ENCODE measurements at regions not wholly inside any gene's neighbourhood (a gene's known extent, or its start where the extent isn't known, plus 50 kb on each side); places are given as distances from the start of the nearest gene placed in this dataset.

- in situ Hi-C loops (cut with MboI; ENCODE audit: low sequenced_read_pairs) = no loop called here
Observed at GRCh38 chr13:26839682-26840081, 79.1 kb upstream of the GPR12 start.

- in situ Hi-C loops (cut with MboI; ENCODE audit: low sequenced_read_pairs) = no loop called here
Observed at GRCh38 chr13:26838821-26839220, 78.2 kb upstream of the GPR12 start.

GRCh38 chr13:26837997-26838396 lies 77.4 kb upstream of the GPR12 start:
- in situ Hi-C loops (cut with MboI; ENCODE audit: low sequenced_read_pairs) = no loop called here

GRCh38 chr13:26837102-26837501 lies 76.5 kb upstream of the GPR12 start:
- in situ Hi-C loops (cut with MboI; ENCODE audit: low sequenced_read_pairs) = no loop called here

GRCh38 chr13:26836626-26837025 lies 76.0 kb upstream of the GPR12 start:
- in situ Hi-C loops (cut with MboI; ENCODE audit: low sequenced_read_pairs) = no loop called here

- in situ Hi-C loops (cut with MboI; ENCODE audit: low sequenced_read_pairs) = no loop called here
Observed at GRCh38 chr13:26834646-26835045, 74.1 kb upstream of the GPR12 start.

DNA sequence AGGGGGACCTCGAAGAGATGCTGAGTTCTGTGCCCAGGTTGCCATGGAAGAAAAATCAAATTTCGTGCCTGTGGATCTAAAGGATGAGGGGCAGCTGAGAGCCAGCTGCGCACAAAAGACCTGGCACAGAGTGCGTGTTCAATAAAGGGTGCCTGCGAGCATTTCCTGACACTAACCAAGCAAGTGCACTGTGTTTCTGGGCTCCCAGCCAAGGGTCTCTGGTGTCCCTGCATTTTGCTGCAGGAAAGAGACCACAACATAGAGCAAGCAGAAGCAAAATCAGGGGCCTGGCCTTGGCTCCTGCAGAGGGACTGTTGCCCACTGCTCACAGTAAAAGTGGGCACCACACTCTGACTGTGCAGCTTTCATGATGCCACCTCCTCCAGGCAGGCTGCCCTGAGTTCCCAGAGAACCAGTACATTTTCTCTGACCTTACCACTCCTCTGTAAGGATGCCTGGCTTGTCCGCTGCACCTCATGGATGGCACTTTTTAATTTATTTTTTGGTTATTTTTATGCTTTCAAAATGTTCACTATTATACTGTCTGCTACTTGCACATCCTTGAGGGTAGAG lies 70.8 kb upstream of the GPR12 start:
- in situ Hi-C loops (cut with MboI; ENCODE audit: low sequenced_read_pairs) = no loop called here

DNA sequence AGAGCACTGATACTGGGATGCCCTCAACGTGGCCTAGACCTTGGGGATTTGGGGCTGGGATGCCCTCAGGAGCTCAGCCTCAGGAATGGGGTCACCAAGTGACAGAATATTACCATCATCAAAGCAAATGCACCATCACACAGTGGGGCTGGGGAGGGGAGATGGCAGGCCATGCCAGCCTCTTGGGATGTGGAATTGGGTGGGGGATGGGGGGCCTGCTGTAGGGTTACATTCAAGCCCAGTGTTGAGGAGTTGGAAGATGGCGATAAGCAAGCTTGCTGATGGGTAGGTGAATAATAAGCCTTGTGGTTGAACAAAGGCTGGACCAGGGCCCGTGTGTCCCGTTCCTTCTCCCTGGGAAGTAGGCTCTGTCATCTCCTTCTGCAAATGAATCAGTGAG lies 69.1 kb upstream of the GPR12 start:
- in situ Hi-C loops (cut with MboI; ENCODE audit: low sequenced_read_pairs) = no loop called here

DNA sequence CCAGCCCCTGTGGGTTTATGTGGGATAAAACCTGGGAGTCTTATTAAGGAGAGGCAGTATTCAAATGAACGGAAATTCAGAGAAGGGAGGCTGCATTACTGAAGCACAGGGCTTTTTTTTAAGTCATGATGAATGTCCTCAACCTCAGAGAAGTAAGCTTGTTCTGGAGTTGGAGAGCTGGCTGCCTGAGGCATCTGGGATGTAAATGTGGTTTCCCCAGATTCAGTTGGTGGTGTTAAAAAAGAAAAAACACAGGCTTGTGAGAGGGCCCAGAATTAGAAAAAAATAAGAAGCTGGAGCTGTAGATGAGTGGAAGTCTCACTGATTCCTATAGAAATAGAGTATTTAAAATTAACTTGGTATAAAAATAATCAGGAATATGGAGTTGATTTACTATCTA lies 64.0 kb upstream of the GPR12 start:
- in situ Hi-C loops (cut with MboI; ENCODE audit: low sequenced_read_pairs) = no loop called here

- in situ Hi-C loops (cut with MboI; ENCODE audit: low sequenced_read_pairs) = no loop called here
Observed at GRCh38 chr13:26822146-26822545, 61.6 kb upstream of the GPR12 start.

DNA sequence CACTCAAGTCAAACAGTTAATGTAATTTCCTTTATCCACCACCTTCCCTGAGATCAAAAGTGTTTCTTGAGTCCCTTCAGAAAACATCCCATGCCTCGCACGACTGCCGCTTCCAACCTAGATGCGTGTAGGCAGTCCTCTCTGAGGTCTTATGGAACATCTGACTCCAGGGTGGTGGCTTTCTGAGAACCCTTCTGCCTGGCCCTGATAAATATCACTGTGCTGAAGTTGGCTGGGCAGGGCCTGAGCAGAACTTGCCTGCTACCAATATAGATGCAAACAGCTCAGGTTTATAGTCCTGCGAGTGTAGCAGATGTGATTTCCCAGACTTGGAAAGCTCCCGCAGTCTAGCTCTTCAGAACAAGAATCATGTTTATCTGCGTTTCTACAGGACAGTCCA lies 61.1 kb upstream of the GPR12 start:
- in situ Hi-C loops (cut with MboI; ENCODE audit: low sequenced_read_pairs) = no loop called here

DNA sequence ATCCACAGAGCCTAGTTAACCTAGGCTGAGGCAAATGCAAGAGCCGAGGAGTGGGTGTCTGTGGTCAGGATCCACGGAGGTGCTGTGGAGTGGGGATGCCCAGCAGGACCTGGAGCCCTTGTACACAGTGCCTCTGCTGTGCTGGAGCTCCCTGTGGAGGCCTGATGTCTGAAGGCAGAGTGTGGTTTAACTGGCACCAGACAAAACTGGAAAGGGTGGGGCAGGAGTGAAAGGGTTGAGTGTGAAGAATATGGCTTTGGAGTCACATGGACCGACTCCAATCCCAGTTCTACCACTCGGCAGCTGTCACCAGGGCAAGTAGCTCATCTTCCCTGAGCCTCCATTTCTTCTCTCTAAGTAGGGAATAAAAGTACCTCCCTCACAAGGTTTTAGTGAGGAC lies 60.3 kb upstream of the GPR12 start:
- in situ Hi-C loops (cut with MboI; ENCODE audit: low sequenced_read_pairs) = no loop called here

DNA sequence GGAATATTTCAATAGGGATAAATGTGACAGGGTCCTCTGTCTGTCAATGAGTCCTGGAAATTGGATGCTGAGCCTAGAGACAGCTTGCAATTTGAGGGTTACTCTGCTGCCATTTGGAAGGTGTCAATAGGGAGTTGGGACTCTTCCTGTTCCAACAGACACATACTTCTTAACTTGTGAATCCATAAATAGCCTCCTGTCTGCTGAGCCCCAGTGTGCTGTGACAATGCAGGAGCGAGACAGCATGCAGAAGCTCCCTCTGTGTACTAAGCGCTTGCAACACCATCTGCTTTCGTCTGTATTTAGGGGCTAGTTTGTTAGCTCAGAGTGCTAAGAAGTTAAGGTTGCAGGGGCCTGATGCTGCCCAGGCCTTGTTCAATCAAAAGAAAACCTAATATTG lies 58.5 kb upstream of the GPR12 start:
- in situ Hi-C loops (cut with MboI; ENCODE audit: low sequenced_read_pairs) = no loop called here

- in situ Hi-C loops (cut with MboI; ENCODE audit: low sequenced_read_pairs) = no loop called here
Observed at GRCh38 chr13:26816881-26817280, 56.3 kb upstream of the GPR12 start.

DNA sequence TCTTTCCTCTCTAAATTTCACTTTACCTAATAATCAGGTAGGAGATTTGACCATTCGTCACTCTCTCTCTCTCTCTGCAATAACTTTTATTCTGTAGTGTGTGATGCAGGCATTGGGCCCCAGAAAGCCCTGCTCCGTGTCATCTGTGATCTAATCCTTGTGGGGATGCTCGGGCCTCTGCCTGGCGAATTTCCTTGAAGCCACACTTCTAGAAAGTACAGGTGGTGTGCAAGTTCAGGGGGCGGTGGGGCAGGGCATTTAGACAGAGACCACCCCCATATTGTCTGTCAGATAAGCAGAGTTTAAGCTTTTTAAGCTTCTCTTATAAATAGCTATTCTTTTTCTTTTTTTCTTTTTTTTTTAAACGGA lies 53.4 kb upstream of the GPR12 start:
- in situ Hi-C loops (cut with MboI; ENCODE audit: low sequenced_read_pairs) = no loop called here

- in situ Hi-C loops (cut with MboI; ENCODE audit: low sequenced_read_pairs) = no loop called here
Observed at GRCh38 chr13:26813321-26813979, 52.9 kb upstream of the GPR12 start.

DNA sequence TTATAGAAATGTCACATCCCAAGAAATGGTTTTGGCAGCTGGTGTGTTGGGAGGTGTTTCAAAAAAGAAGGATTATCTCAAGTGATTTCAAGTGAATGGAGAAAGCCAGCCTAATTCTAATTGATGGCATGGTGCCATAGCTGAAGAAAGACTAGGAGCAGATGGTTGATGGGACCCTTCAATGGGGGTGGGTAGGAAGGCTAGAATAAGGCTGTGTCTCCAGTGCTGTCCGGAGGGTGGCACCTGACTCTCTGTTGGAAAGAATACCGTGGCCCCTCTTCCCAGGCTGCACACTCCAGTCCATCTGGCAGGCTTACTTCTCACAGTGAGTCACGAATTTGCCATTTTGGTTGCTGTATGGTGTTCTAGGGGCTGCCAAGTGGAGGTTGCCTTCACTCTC lies 51.0 kb upstream of the GPR12 start:
- in situ Hi-C loops (cut with MboI; ENCODE audit: low sequenced_read_pairs) = no loop called here
